ENCODE measurements at regions not wholly inside any gene's neighbourhood (a gene's known extent, or its start where the extent isn't known, plus 50 kb on each side); places are given as distances from the start of the nearest gene placed in this dataset.
A peak's percentile ranks its signal among the peaks of the same experiment; 100 is the strongest.

DNA sequence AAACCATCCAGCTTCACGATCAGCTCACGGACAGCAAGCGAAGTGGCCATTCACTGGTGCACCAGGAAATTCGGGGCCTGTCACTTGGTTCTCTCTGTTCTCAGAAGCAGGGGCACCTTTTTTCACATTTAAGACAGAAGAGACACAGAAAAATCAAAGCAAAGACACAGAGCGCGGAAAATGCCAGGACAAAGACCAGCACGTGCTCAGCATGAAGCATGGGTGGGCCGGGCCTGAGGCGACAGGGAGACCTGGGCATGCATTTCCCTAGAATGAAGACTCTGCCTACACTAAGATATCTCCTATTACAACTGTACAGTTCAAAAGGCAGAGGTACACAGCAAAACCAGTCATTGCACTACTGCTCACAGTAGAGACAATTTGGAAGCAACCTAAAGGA, 117.4 kb upstream of the ID2 start:
- H3K4me3 ChIP-seq (ENCODE audit: low read length), result no peak overlapping the region
- peaks cover 21% of the 10 kb centered on the region for H3K9me3 Mint-ChIP-seq
- no peak overlapping the region for H3K27ac ChIP-seq (ENCODE audit: low read depth, low read length)
- DNase-seq, result no peak
- 89 to 90% methylated on average over 8 to 9 of the region's 9 CpGs for WGBS, 2 experiments (ENCODE audit: insufficient coverage in 1 of 2, insufficient read length in 1 of 2)
- peaks cover 2% of the 10 kb centered on the region for H3K4me1 Mint-ChIP-seq
- peaks cover 18% of the 10 kb centered on the region for H3K9me3 ChIP-seq (ENCODE audit: control insufficient read depth, low read length)
- H3K9ac ChIP-seq (ENCODE audit: extremely low read depth, low read length, poor library complexity, severe bottlenecking), result no peak overlapping the region
- no peaks in the 10 kb centered on the region for H3K36me3 Mint-ChIP-seq (ENCODE audit: low read depth)
- H3K36me3 ChIP-seq (ENCODE audit: control insufficient read depth, insufficient read depth, low read length), result no peaks in the 10 kb centered on the region
- H3K27me3 ChIP-seq (ENCODE audit: control insufficient read depth, insufficient read depth, low read length, poor library complexity, severe bottlenecking), result no peaks in the 10 kb centered on the region
- TF ChIP-seq CTCF (conservative IDR thresholded peaks at IDR 0.05), result no peak
- no peaks in the 10 kb centered on the region for H3K27me3 Mint-ChIP-seq (ENCODE audit: insufficient read depth)
- H3K4me3 Mint-ChIP-seq, result no peak overlapping the region
- H3K27ac Mint-ChIP-seq, result no peak overlapping the region
- H3K4me1 ChIP-seq (ENCODE audit: control insufficient read depth, insufficient read depth, low read length), result no peaks in the 10 kb centered on the region

- Histone ChIP-seq H3K27me3 (ENCODE audit: control insufficient read depth, insufficient read depth, low read length, poor library complexity, severe bottlenecking) (no peaks in the 10 kb centered on the region), H3K4me3 (ENCODE audit: low read length) (no peak overlapping the region), H3K9ac (ENCODE audit: extremely low read depth, low read length, poor library complexity, severe bottlenecking) (no peak overlapping the region), H3K36me3 (ENCODE audit: control insufficient read depth, insufficient read depth, low read length) (no peaks in the 10 kb centered on the region), H3K27ac (ENCODE audit: low read depth, low read length) (no peak overlapping the region), H3K4me1 (ENCODE audit: control insufficient read depth, insufficient read depth, low read length) (no peaks in the 10 kb centered on the region), H3K9me3 (ENCODE audit: control insufficient read depth, low read length) (peaks cover 10% of the 10 kb centered on the region)
- no peak for TF ChIP-seq CTCF (conservative IDR thresholded peaks at IDR 0.05)
- H3K4me3 Mint-ChIP-seq, result no peak overlapping the region
- peak; percentile 23 for DNase-seq
- peaks cover 2% of the 10 kb centered on the region for H3K4me1 Mint-ChIP-seq
- peaks cover 14% of the 10 kb centered on the region for H3K9me3 Mint-ChIP-seq
- no peaks in the 10 kb centered on the region for H3K27me3 Mint-ChIP-seq (ENCODE audit: insufficient read depth)
- no peaks in the 10 kb centered on the region for H3K36me3 Mint-ChIP-seq (ENCODE audit: low read depth)
- H3K27ac Mint-ChIP-seq, result no peak overlapping the region
- 85 to 89% methylated on average over 8 to 13 of the region's 13 CpGs for WGBS, 2 experiments (ENCODE audit: insufficient coverage in 1 of 2, insufficient read length in 1 of 2)
Measured at GRCh38 chr2:8565399-8566154, 116.3 kb upstream of the ID2 start.

GRCh38 chr2:8566155-8566670, 115.6 kb upstream of the ID2 start:
- Histone ChIP-seq H3K4me1 (ENCODE audit: control insufficient read depth, insufficient read depth, low read length) (no peaks in the 10 kb centered on the region), H3K9ac (ENCODE audit: extremely low read depth, low read length, poor library complexity, severe bottlenecking) (no peak overlapping the region), H3K4me3 (ENCODE audit: low read length) (no peak overlapping the region), H3K36me3 (ENCODE audit: control insufficient read depth, insufficient read depth, low read length) (no peaks in the 10 kb centered on the region), H3K27me3 (ENCODE audit: control insufficient read depth, insufficient read depth, low read length, poor library complexity, severe bottlenecking) (no peaks in the 10 kb centered on the region), H3K27ac (ENCODE audit: low read depth, low read length) (no peak overlapping the region), H3K9me3 (ENCODE audit: control insufficient read depth, low read length) (peaks cover 9% of the 10 kb centered on the region)
- H3K36me3 Mint-ChIP-seq (ENCODE audit: low read depth), result no peaks in the 10 kb centered on the region
- H3K27me3 Mint-ChIP-seq (ENCODE audit: insufficient read depth), result no peaks in the 10 kb centered on the region
- no peak for TF ChIP-seq CTCF (conservative IDR thresholded peaks at IDR 0.05)
- peaks cover 11% of the 10 kb centered on the region for H3K9me3 Mint-ChIP-seq
- no peak overlapping the region for H3K4me3 Mint-ChIP-seq
- no peak overlapping the region for H3K27ac Mint-ChIP-seq
- DNase-seq, result no peak
- H3K4me1 Mint-ChIP-seq, result peaks cover 2% of the 10 kb centered on the region
- 88 to 89% methylated on average over 3 to 4 of the region's 4 CpGs for WGBS, 2 experiments (ENCODE audit: insufficient coverage in 1 of 2, insufficient read length in 1 of 2)

Data from endodermal cell (in vitro differentiated cells).